ENCODE measurements at regions not wholly inside any gene's neighbourhood (a gene's known extent, or its start where the extent isn't known, plus 50 kb on each side); places are given as distances from the start of the nearest gene placed in this dataset.

DNA sequence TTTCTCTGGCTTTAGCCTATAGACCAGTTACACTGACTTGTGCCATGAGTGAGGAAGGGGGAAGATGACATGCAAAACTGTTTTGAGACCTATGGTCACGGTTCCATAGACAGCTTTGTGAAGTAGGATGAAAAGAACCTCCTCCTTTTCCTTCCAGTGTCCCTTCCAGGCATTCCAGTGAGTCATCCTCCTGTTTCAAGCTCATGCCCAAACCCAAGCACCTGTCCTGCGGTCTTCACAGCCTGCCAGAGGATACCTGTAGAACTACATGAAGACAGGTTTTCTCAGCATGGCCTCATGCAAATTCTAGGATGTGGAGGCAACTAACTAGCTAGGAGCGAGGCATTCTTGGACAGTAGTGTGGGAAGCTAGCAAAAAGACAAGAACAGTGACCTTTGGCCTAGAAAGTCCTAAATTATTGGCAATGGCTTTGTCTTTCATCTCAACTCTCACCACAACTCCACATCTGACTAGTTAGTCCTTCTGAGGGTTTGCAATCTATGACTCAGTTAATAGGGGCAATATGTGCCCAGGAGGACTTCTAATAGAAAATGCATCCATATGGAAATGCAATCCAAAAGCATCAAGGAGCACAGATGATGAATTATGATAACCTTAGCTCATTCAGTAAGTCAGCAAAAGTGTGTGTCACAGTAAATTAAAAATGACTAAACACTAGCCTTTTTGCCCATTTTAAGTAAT, 154.7 kb downstream of the RBM43 start:
- H3K9me3 Mint-ChIP-seq (ENCODE audit: unreplicated experiment), result peaks cover 2% of the 10 kb centered on the region
- no peaks in the 10 kb centered on the region for H3K27me3 Mint-ChIP-seq (ENCODE audit: low read depth, unreplicated experiment)
- H3K36me3 ChIP-seq (ENCODE audit: insufficient read depth, low read length), result no peaks in the 10 kb centered on the region
- H3K4me2 ChIP-seq (ENCODE audit: low read length), result no peak overlapping the region
- no peak for FAIRE-seq
- H3K36me3 Mint-ChIP-seq (ENCODE audit: low read depth, unreplicated experiment), result no peaks in the 10 kb centered on the region
- no peak overlapping the region for H3K9ac ChIP-seq (ENCODE audit: low read length)
- no peak overlapping the region for H3K27ac Mint-ChIP-seq (ENCODE audit: unreplicated experiment)
- H3K4me1 ChIP-seq (ENCODE audit: insufficient read depth, low read length), result no peaks in the 10 kb centered on the region
- peaks cover 10% of the 10 kb centered on the region for H3K4me1 Mint-ChIP-seq (ENCODE audit: low read depth, unreplicated experiment)
- no peak overlapping the region for H3K27ac ChIP-seq (ENCODE audit: low read depth, low read length)
- H3K79me2 ChIP-seq (ENCODE audit: insufficient read depth, low read length), result no peaks in the 10 kb centered on the region
- no peaks in the 10 kb centered on the region for H3K9me3 ChIP-seq (ENCODE audit: insufficient read depth, low read depth, low read length)
- H3K4me3 ChIP-seq (ENCODE audit: insufficient read depth, low read depth, low read length), result no peak overlapping the region
- no peaks in the 10 kb centered on the region for H3K27me3 ChIP-seq (ENCODE audit: insufficient read depth, low read length)
- no peak for TF ChIP-seq EZH2 (IDR thresholded peaks at IDR 0.05; ENCODE audit: insufficient read depth, low read length)
- TF ChIP-seq, protein P1, sequence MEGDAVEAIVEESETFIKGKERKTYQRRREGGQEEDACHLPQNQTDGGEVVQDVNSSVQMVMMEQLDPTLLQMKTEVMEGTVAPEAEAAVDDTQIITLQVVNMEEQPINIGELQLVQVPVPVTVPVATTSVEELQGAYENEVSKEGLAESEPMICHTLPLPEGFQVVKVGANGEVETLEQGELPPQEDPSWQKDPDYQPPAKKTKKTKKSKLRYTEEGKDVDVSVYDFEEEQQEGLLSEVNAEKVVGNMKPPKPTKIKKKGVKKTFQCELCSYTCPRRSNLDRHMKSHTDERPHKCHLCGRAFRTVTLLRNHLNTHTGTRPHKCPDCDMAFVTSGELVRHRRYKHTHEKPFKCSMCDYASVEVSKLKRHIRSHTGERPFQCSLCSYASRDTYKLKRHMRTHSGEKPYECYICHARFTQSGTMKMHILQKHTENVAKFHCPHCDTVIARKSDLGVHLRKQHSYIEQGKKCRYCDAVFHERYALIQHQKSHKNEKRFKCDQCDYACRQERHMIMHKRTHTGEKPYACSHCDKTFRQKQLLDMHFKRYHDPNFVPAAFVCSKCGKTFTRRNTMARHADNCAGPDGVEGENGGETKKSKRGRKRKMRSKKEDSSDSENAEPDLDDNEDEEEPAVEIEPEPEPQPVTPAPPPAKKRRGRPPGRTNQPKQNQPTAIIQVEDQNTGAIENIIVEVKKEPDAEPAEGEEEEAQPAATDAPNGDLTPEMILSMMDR (IDR thresholded peaks at IDR 0.05; ENCODE audit: insufficient read depth, low read depth, low read length), result no peak
- peak; percentile 4 for DNase-seq (ENCODE audit: low read depth)
- H3K4me3 Mint-ChIP-seq (ENCODE audit: unreplicated experiment), result no peak overlapping the region
- H4K20me1 ChIP-seq (ENCODE audit: insufficient read depth, low read length), result no peaks in the 10 kb centered on the region
- H2AFZ ChIP-seq (ENCODE audit: low read depth, low read length), result no peak overlapping the region

DNA sequence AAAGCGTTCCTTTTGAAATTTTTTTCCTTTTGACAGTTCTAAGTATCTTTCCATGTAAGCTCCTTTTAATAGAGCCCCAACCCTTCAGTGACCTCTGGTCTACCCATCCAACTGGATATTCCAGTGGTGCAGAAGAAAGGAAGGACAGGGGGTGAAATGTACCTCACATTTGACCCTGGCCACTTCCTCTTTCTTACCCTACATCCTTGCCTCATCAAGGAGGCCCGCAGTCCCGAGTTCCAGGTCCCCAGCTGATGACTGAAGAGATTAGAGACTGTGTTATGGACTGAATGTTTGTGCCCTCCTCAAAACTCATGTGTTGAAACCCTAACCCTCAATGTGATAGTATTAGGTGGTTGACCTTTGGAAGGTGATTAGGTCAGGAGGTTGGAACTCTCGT, 158.1 kb downstream of the RBM43 start:
- no peaks in the 10 kb centered on the region for H3K9me3 ChIP-seq (ENCODE audit: insufficient read depth, low read depth, low read length)
- H3K79me2 ChIP-seq (ENCODE audit: insufficient read depth, low read length), result no peaks in the 10 kb centered on the region
- H4K20me1 ChIP-seq (ENCODE audit: insufficient read depth, low read length), result no peaks in the 10 kb centered on the region
- no peak overlapping the region for H3K4me3 ChIP-seq (ENCODE audit: insufficient read depth, low read depth, low read length)
- FAIRE-seq (no peak), DNase-seq (ENCODE audit: low read depth) (no peak)
- H3K9ac ChIP-seq (ENCODE audit: low read length), result no peak overlapping the region
- Mint-ChIP-seq H3K36me3 (ENCODE audit: low read depth, unreplicated experiment) (no peaks in the 10 kb centered on the region), H3K4me3 (ENCODE audit: unreplicated experiment) (no peak overlapping the region), H3K27ac (ENCODE audit: unreplicated experiment) (no peak overlapping the region), H3K27me3 (ENCODE audit: low read depth, unreplicated experiment) (no peaks in the 10 kb centered on the region), H3K4me1 (ENCODE audit: low read depth, unreplicated experiment) (no peaks in the 10 kb centered on the region), H3K9me3 (ENCODE audit: unreplicated experiment) (peaks cover 2% of the 10 kb centered on the region)
- no peaks in the 10 kb centered on the region for H3K4me1 ChIP-seq (ENCODE audit: insufficient read depth, low read length)
- H3K36me3 ChIP-seq (ENCODE audit: insufficient read depth, low read length), result no peaks in the 10 kb centered on the region
- H2AFZ ChIP-seq (ENCODE audit: low read depth, low read length), result no peak overlapping the region
- no peak overlapping the region for H3K4me2 ChIP-seq (ENCODE audit: low read length)
- no peaks in the 10 kb centered on the region for H3K27me3 ChIP-seq (ENCODE audit: insufficient read depth, low read length)
- H3K27ac ChIP-seq (ENCODE audit: low read depth, low read length), result no peak overlapping the region
- no peak for TF ChIP-seq EZH2 (IDR thresholded peaks at IDR 0.05; ENCODE audit: insufficient read depth, low read length)
- TF ChIP-seq, protein P1 (IDR thresholded peaks at IDR 0.05; ENCODE audit: insufficient read depth, low read depth, low read length), result no peak

DNA sequence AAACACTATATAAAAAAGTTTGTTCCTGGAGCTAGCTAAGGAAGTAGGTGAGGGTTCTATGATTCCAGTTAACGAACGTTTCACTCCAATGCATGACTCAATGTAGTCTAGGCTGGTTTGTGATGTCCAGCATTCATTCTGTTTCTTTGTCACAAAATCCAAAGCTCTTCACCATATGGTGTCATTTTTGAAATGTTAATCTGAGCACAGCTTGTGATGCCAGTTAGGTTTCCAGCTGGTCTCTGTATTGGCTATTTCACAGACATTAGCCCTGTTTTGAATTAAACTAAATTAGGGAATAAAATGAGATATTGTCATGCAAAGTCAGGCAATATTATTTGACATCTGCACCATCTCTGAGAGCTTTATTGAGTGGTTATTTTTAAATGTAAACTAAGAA, 159.4 kb downstream of the RBM43 start:
- Histone ChIP-seq H3K27me3 (ENCODE audit: insufficient read depth, low read length) (no peaks in the 10 kb centered on the region), H3K9ac (ENCODE audit: low read length) (no peak overlapping the region), H3K4me3 (ENCODE audit: insufficient read depth, low read depth, low read length) (no peak overlapping the region), H4K20me1 (ENCODE audit: insufficient read depth, low read length) (no peaks in the 10 kb centered on the region), H3K4me2 (ENCODE audit: low read length) (no peak overlapping the region), H3K4me1 (ENCODE audit: insufficient read depth, low read length) (no peaks in the 10 kb centered on the region), H3K79me2 (ENCODE audit: insufficient read depth, low read length) (no peaks in the 10 kb centered on the region), H2AFZ (ENCODE audit: low read depth, low read length) (no peak overlapping the region), H3K36me3 (ENCODE audit: insufficient read depth, low read length) (no peaks in the 10 kb centered on the region), H3K27ac (ENCODE audit: low read depth, low read length) (no peak overlapping the region), H3K9me3 (ENCODE audit: insufficient read depth, low read depth, low read length) (no peaks in the 10 kb centered on the region)
- Mint-ChIP-seq H3K36me3 (ENCODE audit: low read depth, unreplicated experiment) (no peaks in the 10 kb centered on the region), H3K4me1 (ENCODE audit: low read depth, unreplicated experiment) (no peaks in the 10 kb centered on the region), H3K9me3 (ENCODE audit: unreplicated experiment) (peaks cover 2% of the 10 kb centered on the region), H3K27me3 (ENCODE audit: low read depth, unreplicated experiment) (no peaks in the 10 kb centered on the region), H3K27ac (ENCODE audit: unreplicated experiment) (no peak overlapping the region), H3K4me3 (ENCODE audit: unreplicated experiment) (no peak overlapping the region)
- FAIRE-seq, result no peak
- no peak for DNase-seq (ENCODE audit: low read depth)
- TF ChIP-seq, protein P1 (IDR thresholded peaks at IDR 0.05; ENCODE audit: insufficient read depth, low read depth, low read length), result no peak
- no peak for TF ChIP-seq EZH2 (IDR thresholded peaks at IDR 0.05; ENCODE audit: insufficient read depth, low read length)

All from astrocyte (in vitro differentiated cells and primary cell).